ENCODE measurements at regions not wholly inside any gene's neighbourhood (a gene's known extent, or its start where the extent isn't known, plus 50 kb on each side); places are given as distances from the start of the nearest gene placed in this dataset.

- DNase-seq (no peak), ATAC-seq (no peak)
- intact Hi-C loops (cut with micrococcal nuclease) = no loop called here
Observed at GRCh38 chr6:142699391-142699790, 245.6 kb downstream of the HIVEP2 start.

- intact Hi-C loops (cut with micrococcal nuclease) = no loop called here
- no peak for DNase-seq
- ATAC-seq = peak; percentile 24
Observed at GRCh38 chr6:142700032-142700431, 244.9 kb downstream of the HIVEP2 start.

- peak; percentile 15 for ATAC-seq
- no peak for DNase-seq
- intact Hi-C loops (cut with micrococcal nuclease) = no loop called here
Observed at GRCh38 chr6:142700671-142701312, 244.2 kb downstream of the HIVEP2 start.
